NB4 (cell line): ENCODE measurements at regions not wholly inside any gene's neighbourhood (a gene's known extent, or its start where the extent isn't known, plus 50 kb on each side); places are given as distances from the start of the nearest gene placed in this dataset.
"Not testable (repeated sequence)": the region's sequence is repeated elsewhere in the genome, so short reads cannot be mapped to it uniquely, and the experiment has no call there.

Experiments
- DNase-seq: peaks from one replicate; pipeline ENCODE4 v3.0.0; 2010; ENCODE audit warnings: low read depth
- H3K4me3 ChIP-seq: one replicate; pipeline ENCODE4 v1.5.1; 2011; ENCODE audit warnings: mild to moderate bottlenecking, low read depth, low read length, moderate library complexity
- CTCF ChIP-seq: IDR thresholded peaks from one replicate; pipeline ENCODE4 v1.5.1; 2012; ENCODE audit warnings: low read depth, low read length
- MYC ChIP-seq: IDR thresholded peaks from 2 replicates; pipeline ENCODE4 v1.6.1; 2011; ENCODE audit warnings: low read depth, low read length
- POLR2A ChIP-seq: IDR thresholded peaks from 2 replicates; pipeline ENCODE4 v1.6.1; 2011; ENCODE audit warnings: mild to moderate bottlenecking; ENCODE audit not compliant: insufficient read length; ENCODE audit errors: extremely low read depth
- TF ChIP-seq, protein P1 (sequence below): IDR thresholded peaks from 2 replicates; pipeline ENCODE4 v1.6.1; 2011; ENCODE audit warnings: low read depth, low read length

- no peak for TF ChIP-seq MYC
- TF ChIP-seq CTCF, result no peak
- TF ChIP-seq, protein P1, sequence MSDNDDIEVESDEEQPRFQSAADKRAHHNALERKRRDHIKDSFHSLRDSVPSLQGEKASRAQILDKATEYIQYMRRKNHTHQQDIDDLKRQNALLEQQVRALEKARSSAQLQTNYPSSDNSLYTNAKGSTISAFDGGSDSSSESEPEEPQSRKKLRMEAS, result no peak
- no peak for TF ChIP-seq POLR2A
- H3K4me3 ChIP-seq, result no peak overlapping the region
- DNase-seq, result no peak
Observed at GRCh38 chr4:128649575-128650205, 159.8 kb upstream of the JADE1 start.

DNA sequence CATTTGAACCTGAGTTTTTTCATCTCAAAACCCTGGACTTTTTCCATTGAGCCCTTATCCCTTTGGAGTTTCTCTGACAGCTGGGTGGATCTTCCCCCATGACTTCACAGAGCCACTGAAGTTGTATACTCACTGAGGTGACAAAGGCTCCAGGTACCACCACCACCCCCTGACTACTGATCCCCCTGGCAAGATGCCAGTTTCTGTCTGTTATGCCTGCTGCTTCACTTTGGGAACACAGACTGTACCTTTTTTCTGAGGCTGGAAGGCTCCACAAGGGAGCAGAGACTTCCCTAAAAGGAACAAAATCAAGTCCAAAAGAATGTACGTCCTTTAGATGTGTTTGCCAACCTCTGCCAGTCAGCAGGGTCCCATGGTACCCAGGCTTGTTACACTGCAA, 160.3 kb upstream of the JADE1 start:
- no peak for DNase-seq
- TF ChIP-seq MYC, result no peak
- TF ChIP-seq CTCF, result no peak
- no peak for TF ChIP-seq POLR2A
- TF ChIP-seq, protein P1, result no peak
- no peak overlapping the region for H3K4me3 ChIP-seq

GRCh38 chr4:128648021-128648420, 161.5 kb upstream of the JADE1 start:
- no peak for TF ChIP-seq POLR2A
- no peak for TF ChIP-seq CTCF
- TF ChIP-seq, protein P1, result no peak
- no peak for TF ChIP-seq MYC
- no peak overlapping the region for H3K4me3 ChIP-seq
- no peak for DNase-seq

- not testable (repeated sequence) for H3K4me3 ChIP-seq, DNase-seq
Observed at GRCh38 chr4:128646893-128647292, 162.6 kb upstream of the JADE1 start.

DNA sequence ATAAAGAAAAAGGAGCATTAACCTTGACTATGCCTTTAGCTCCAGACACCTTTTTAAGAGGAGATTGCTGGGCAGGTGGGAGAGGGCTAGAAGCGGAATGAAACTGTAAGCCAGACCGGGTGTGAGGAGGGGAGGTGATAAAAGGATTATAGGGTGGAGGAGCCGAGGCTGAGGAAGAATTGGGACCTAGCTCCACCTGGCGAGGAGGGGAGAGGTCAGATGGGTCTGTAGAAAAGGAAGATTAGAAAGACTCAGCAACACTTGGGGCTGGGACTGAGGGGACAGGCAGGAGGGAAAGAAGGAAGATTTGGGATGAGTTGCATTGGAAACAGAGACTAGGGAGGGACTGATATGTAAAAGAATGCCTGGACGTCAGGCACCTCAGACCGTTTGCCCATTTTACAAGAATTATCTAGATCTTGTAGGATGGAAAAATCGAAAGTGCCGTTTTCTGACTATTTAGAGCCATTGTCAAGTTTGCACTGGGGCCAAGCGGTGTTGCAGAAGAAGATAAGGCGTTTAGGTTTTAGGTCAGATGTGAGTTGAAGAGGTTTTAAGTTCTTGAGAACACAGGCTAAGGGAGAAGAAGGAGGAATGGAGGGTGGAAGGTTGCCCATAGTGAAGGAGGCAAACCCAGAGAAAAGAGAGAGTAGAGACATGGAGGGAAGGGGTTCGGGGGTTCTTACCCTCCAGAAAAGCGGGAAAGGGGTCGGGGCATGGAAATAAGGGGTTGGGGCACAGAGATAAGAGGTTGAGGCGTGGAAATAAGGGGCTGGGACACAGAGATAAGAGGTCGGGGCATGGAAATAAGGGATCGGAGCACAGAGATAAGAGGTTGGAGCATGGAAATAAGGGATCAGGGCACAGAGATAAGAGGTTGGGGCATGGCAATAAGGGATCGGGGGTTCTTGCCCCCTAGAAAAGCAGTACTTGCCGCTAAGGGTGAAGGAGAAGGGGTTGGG, 164.5 kb upstream of the JADE1 start:
- DNase-seq, H3K4me3 ChIP-seq: not testable (repeated sequence)

DNA sequence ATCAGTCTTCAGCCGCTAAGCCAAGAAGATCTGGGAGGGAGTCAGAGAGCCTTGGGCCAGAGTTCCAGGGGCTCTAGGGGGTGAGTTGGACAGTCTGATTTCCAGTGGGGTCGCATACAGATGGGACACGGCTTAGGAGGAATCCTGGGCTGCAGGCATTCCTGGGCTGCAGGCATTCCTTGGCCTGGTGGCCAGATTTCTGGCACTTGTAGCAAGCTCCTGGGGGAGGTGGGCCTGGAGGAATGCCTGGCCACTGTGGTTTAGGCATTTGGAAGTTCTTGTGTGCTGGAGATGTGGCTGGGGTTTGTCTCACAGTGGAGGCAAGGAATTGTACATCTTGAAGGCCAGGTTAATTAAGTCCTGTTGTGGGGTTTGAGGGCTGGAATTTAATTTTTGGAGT, 165.4 kb upstream of the JADE1 start:
- H3K4me3 ChIP-seq, DNase-seq: not testable (repeated sequence)

DNA sequence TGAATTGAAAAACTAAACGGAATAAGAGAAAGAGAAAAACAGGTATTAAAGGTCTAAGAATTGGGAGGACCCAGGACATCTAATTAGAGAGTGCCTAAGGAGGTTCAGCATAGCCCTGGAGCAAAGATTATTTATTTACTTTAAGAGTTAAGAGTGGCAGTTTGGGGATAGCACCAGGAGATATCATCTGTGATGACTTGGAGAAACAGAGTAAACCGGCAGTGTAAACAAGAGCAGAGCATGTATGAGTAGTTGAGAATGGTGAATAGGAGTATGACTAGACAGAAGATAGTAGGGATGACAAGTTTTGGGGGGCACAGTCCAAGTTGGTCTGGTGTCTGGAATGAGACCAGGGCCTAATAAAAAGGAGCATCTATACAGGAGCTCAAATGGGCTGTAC, 167.9 kb upstream of the JADE1 start:
- H3K4me3 ChIP-seq, DNase-seq: not testable (repeated sequence)

- no peak overlapping the region for H3K4me3 ChIP-seq
- no peak for DNase-seq
- TF ChIP-seq MYC, result no peak
- no peak for TF ChIP-seq CTCF
- TF ChIP-seq POLR2A, result no peak
- TF ChIP-seq, protein P1, result no peak
Observed at GRCh38 chr4:128639541-128640270, 169.8 kb upstream of the JADE1 start.
